ENCODE measurements at regions not wholly inside any gene's neighbourhood (a gene's known extent, or its start where the extent isn't known, plus 50 kb on each side); places are given as distances from the start of the nearest gene placed in this dataset.

GRCh38 chrX:4206941-4207340 lies 493.5 kb upstream of the PRKX start:
- H3K36me3 ChIP-seq: no peaks in the 10 kb centered on the region
- no peak overlapping the region for H3K4me3 ChIP-seq
- H3K4me1 ChIP-seq: no peaks in the 10 kb centered on the region
- DNase-seq (no peak), ATAC-seq (no peak)
- H3K27ac ChIP-seq: no peak overlapping the region
- H3K9me3 ChIP-seq: peaks cover 0 to 20% (median 0%) of the 10 kb centered on the region in 11 donors
- TF ChIP-seq, protein P1, sequence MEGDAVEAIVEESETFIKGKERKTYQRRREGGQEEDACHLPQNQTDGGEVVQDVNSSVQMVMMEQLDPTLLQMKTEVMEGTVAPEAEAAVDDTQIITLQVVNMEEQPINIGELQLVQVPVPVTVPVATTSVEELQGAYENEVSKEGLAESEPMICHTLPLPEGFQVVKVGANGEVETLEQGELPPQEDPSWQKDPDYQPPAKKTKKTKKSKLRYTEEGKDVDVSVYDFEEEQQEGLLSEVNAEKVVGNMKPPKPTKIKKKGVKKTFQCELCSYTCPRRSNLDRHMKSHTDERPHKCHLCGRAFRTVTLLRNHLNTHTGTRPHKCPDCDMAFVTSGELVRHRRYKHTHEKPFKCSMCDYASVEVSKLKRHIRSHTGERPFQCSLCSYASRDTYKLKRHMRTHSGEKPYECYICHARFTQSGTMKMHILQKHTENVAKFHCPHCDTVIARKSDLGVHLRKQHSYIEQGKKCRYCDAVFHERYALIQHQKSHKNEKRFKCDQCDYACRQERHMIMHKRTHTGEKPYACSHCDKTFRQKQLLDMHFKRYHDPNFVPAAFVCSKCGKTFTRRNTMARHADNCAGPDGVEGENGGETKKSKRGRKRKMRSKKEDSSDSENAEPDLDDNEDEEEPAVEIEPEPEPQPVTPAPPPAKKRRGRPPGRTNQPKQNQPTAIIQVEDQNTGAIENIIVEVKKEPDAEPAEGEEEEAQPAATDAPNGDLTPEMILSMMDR (IDR thresholded peaks at IDR 0.05): no peak
- H3K27me3 ChIP-seq: no peaks in the 10 kb centered on the region
- 31% methylated on average over 3 of the region's 3 CpGs for WGBS, 2 donors
- intact Hi-C loops (cut with DNase I): no loop called here

GRCh38 chrX:4197971-4198370 lies 484.5 kb upstream of the PRKX start:
- ATAC-seq: no peak
- H3K36me3 ChIP-seq: no peaks in the 10 kb centered on the region
- TF ChIP-seq, protein P1 (IDR thresholded peaks at IDR 0.05): no peak
- no peaks in the 10 kb centered on the region for H3K27me3 ChIP-seq
- intact Hi-C loops (cut with DNase I): no loop called here
- 92 to 96% methylated on average over 6 of the region's 6 CpGs for WGBS, 2 donors
- H3K4me1 ChIP-seq: no peaks in the 10 kb centered on the region
- no peak for DNase-seq
- no peak overlapping the region for H3K4me3 ChIP-seq
- no peak overlapping the region for H3K27ac ChIP-seq
- H3K9me3 ChIP-seq: peaks cover 0 to 12% (median 0%) of the 10 kb centered on the region in 11 donors

- Histone ChIP-seq H3K36me3 (no peaks in the 10 kb centered on the region), H3K9me3 (peaks cover 0 to 8% (median 0%) of the 10 kb centered on the region in 11 donors), H3K4me1 (no peaks in the 10 kb centered on the region), H3K4me3 (no peak overlapping the region), H3K27ac (no peak overlapping the region), H3K27me3 (no peaks in the 10 kb centered on the region)
- intact Hi-C loops (cut with DNase I): no loop called here
- DNase-seq (no peak), ATAC-seq (no peak)
- TF ChIP-seq, protein P1 (IDR thresholded peaks at IDR 0.05): no peak
- 82 to 86% methylated on average over 6 of the region's 6 CpGs for WGBS, 2 donors
These were observed 480.2 kb upstream of the PRKX start for GRCh38 chrX:4193500-4194155.

DNA sequence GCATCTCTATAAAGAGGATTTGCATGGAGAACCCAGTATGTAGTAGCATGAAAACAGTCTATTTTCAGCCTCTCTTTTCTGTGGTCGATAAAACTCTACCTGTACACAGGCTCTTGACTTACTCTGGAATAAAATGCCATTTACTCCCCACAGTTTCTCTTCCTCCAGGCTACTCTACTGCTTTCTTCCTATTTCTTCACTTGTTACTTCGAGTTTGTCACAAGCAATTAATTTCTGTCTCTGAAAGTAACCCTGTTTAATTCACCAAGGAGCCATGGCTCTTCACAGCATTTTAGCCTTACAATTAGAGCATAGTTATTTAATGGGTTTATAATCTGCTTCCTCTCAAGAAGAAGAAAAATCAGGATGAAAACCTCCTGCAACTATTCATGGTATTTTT lies 472.9 kb upstream of the PRKX start:
- Histone ChIP-seq H3K9me3 (peaks cover 0 to 12% (median 0%) of the 10 kb centered on the region in 11 donors), H3K4me1 (no peaks in the 10 kb centered on the region), H3K4me3 (no peak overlapping the region), H3K27me3 (no peaks in the 10 kb centered on the region), H3K27ac (no peak overlapping the region), H3K36me3 (no peaks in the 10 kb centered on the region)
- WGBS, 2 donors: 56 to 61% methylated on average over 2 of the region's 2 CpGs
- TF ChIP-seq, protein P1 (IDR thresholded peaks at IDR 0.05): no peak
- no peak for DNase-seq
- no peak for ATAC-seq
- intact Hi-C loops (cut with DNase I): no loop called here
